HT-29 (cell line): ENCODE measurements at regions not wholly inside any gene's neighbourhood (a gene's known extent, or its start where the extent isn't known, plus 50 kb on each side); places are given as distances from the start of the nearest gene placed in this dataset.

Experiments
- DNase-seq: peaks from one replicate; pipeline ENCODE4 v3.0.0-alpha.2; 2015; ENCODE audit warnings: low spot score

- DNase-seq: no peak
These were observed 263.2 kb downstream of the XXYLT1 start for GRCh38 chr3:195007766-195008165.

GRCh38 chr3:195008816-195009215 lies 262.1 kb downstream of the XXYLT1 start:
- no peak for DNase-seq

- DNase-seq: no peak
These were observed 261.3 kb downstream of the XXYLT1 start for GRCh38 chr3:195009616-195010015.

- DNase-seq: no peak
These were observed 260.3 kb downstream of the XXYLT1 start for GRCh38 chr3:195010551-195011100.

GRCh38 chr3:195011231-195011834 lies 259.6 kb downstream of the XXYLT1 start:
- no peak for DNase-seq

GRCh38 chr3:195012100-195012499 lies 258.9 kb downstream of the XXYLT1 start:
- DNase-seq: peak; percentile 54

- no peak for DNase-seq
These were observed 258.4 kb downstream of the XXYLT1 start for GRCh38 chr3:195012571-195012970.

- DNase-seq: no peak
These were observed 257.3 kb downstream of the XXYLT1 start for GRCh38 chr3:195013411-195014361.

GRCh38 chr3:195015021-195015420 lies 255.9 kb downstream of the XXYLT1 start:
- no peak for DNase-seq

- DNase-seq: no peak
These were observed 253.8 kb downstream of the XXYLT1 start for GRCh38 chr3:195017151-195017550.
